Hepatocyte (in vitro differentiated cells): ENCODE measurements at regions not wholly inside any gene's neighbourhood (a gene's known extent, or its start where the extent isn't known, plus 50 kb on each side); places are given as distances from the start of the nearest gene placed in this dataset.

Source experiments
- DNase-seq: peaks from one replicate; pipeline ENCODE4 v3.0.0-alpha.2; 2016; ENCODE audit warnings: low spot score
- H2AFZ ChIP-seq: fragments of 200-600 bp; sonication (generic); 2 replicates; pipeline ENCODE4 v1.6.0; 2016; ENCODE audit warnings: antibody characterized with exemption, mild to moderate bottlenecking
- H3K27ac ChIP-seq: fragments of 200-600 bp; sonication (generic); 2 replicates; pipeline ENCODE4 v1.5.1; 2016; ENCODE audit warnings: mild to moderate bottlenecking
- H3K27me3 ChIP-seq: fragments of 200-600 bp; sonication (generic); 2 replicates; pipeline ENCODE4 v1.6.1; 2016
- H3K36me3 ChIP-seq: fragments of 200-600 bp; sonication (generic); replicated peaks from 2 replicates; pipeline ENCODE4 v1.5.1; 2016; ENCODE audit warnings: low read depth; ENCODE audit not compliant: insufficient read depth
- H3K4me1 ChIP-seq: fragments of 200-600 bp; sonication (generic); 2 replicates; pipeline ENCODE4 v1.5.1; 2016; ENCODE audit warnings: mild to moderate bottlenecking, moderate library complexity; ENCODE audit not compliant: insufficient read depth
- H3K4me2 ChIP-seq: fragments of 200-600 bp; sonication (generic); 2 replicates; pipeline ENCODE4 v1.6.0; 2016
- H3K4me3 ChIP-seq: fragments of 200-600 bp; sonication (generic); 2 replicates; pipeline ENCODE4 v1.5.1; 2016; ENCODE audit warnings: mild to moderate bottlenecking
- H3K79me2 ChIP-seq: fragments of 200-600 bp; sonication (generic); 2 replicates; pipeline ENCODE4 v1.6.0; 2017; ENCODE audit warnings: mild to moderate bottlenecking
- H3K9me2 ChIP-seq: fragments of 200-600 bp; sonication (generic); replicated peaks from 2 replicates; pipeline ENCODE4 v1.6.0; 2017; ENCODE audit warnings: mild to moderate bottlenecking; ENCODE audit not compliant: insufficient read depth
- H3K9me3 ChIP-seq: fragments of 200-600 bp; sonication (generic); 2 replicates; pipeline ENCODE4 v1.5.1; 2016; ENCODE audit warnings: low read depth, mild to moderate bottlenecking
- H4K20me1 ChIP-seq: fragments of 200-600 bp; sonication (generic); 2 replicates; pipeline ENCODE4 v1.6.0; 2016; ENCODE audit warnings: mild to moderate bottlenecking; ENCODE audit not compliant: insufficient read depth, poor library complexity, severe bottlenecking
- CTCF ChIP-seq: fragments of 200-600 bp; sonication (generic); IDR thresholded peaks from 2 replicates; pipeline ENCODE4 v1.5.1; 2016; ENCODE audit warnings: antibody characterized with exemption, mild to moderate bottlenecking; ENCODE audit not compliant: poor library complexity
- EZH2 ChIP-seq: fragments of 200-600 bp; sonication (generic); IDR thresholded peaks from 2 replicates; pipeline ENCODE4 v1.6.1; 2016; ENCODE audit warnings: antibody characterized with exemption, mild to moderate bottlenecking, borderline replicate concordance
- EZH2phosphoT487 ChIP-seq: fragments of 200-600 bp; sonication (generic); IDR thresholded peaks from one replicate; pipeline ENCODE4 v1.6.1; 2018; ENCODE audit warnings: antibody characterized with exemption, mild to moderate bottlenecking, low read depth, moderate library complexity; ENCODE audit not compliant: unreplicated experiment, severe bottlenecking
- WGBS: methylation state at CpG from one replicate; pipeline ENCODE4 v1.1.6; 2016; ENCODE audit warnings: low lambda C conversion rate; ENCODE audit errors: missing lambda C conversion rate; 5-methylcytosine and 5-hydroxymethylcytosine counted together

GRCh38 chrX:113274345-113274744 lies 433.7 kb upstream of the AMOT start:
- Histone ChIP-seq H3K4me1 (no peaks in the 10 kb centered on the region), H3K79me2 (no peaks in the 10 kb centered on the region), H2AFZ (no peak overlapping the region), H3K9me3 (no peaks in the 10 kb centered on the region), H3K27me3 (no peaks in the 10 kb centered on the region), H3K4me3 (no peak overlapping the region), H3K4me2 (no peak overlapping the region), H3K36me3 (no peaks in the 10 kb centered on the region), H3K9me2 (no peaks in the 10 kb centered on the region), H3K27ac (no peak overlapping the region), H4K20me1 (no peaks in the 10 kb centered on the region)
- DNase-seq, result no peak
- 86% methylated on average over 5 of the region's 5 CpGs for WGBS
- no peak for TF ChIP-seq EZH2
- no peak for TF ChIP-seq CTCF
- no peak for TF ChIP-seq EZH2phosphoT487

DNA sequence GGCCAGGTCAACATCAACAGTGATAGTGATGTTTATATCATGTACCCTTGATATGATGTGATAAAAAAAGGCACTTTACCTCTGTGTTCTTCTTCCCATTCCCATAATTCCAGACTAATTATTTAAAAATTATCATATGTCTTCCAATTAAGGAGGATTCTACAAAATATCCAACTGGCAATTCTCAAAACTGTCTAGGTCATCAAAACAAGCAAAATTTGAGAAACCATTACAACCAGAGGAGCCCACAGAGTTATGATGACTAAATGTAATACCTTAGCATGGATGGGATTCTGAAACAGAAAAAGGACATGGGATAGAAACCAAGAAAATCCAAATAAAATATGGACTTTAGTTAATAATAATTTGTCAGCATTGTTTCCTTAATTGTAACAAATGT lies 428.6 kb upstream of the AMOT start:
- Histone ChIP-seq H4K20me1 (no peaks in the 10 kb centered on the region), H3K27ac (no peak overlapping the region), H2AFZ (no peak overlapping the region), H3K27me3 (no peaks in the 10 kb centered on the region), H3K9me2 (no peaks in the 10 kb centered on the region), H3K4me2 (no peak overlapping the region), H3K4me1 (no peaks in the 10 kb centered on the region), H3K36me3 (no peaks in the 10 kb centered on the region), H3K9me3 (no peaks in the 10 kb centered on the region), H3K79me2 (no peaks in the 10 kb centered on the region), H3K4me3 (no peak overlapping the region)
- DNase-seq, result no peak
- TF ChIP-seq CTCF, result no peak
- no peak for TF ChIP-seq EZH2
- TF ChIP-seq EZH2phosphoT487, result no peak

GRCh38 chrX:113260474-113260873 lies 419.8 kb upstream of the AMOT start:
- Histone ChIP-seq H3K36me3 (no peaks in the 10 kb centered on the region), H3K9me3 (no peaks in the 10 kb centered on the region), H3K4me2 (no peak overlapping the region), H3K27ac (no peak overlapping the region), H3K4me3 (no peak overlapping the region), H3K9me2 (no peaks in the 10 kb centered on the region), H4K20me1 (no peaks in the 10 kb centered on the region), H3K79me2 (no peaks in the 10 kb centered on the region), H3K4me1 (no peaks in the 10 kb centered on the region), H2AFZ (no peak overlapping the region), H3K27me3 (no peaks in the 10 kb centered on the region)
- TF ChIP-seq EZH2phosphoT487 (no peak), CTCF (peak; percentile 18), EZH2 (no peak)
- no peak for DNase-seq
- 91% methylated on average over 3 of the region's 3 CpGs for WGBS

GRCh38 chrX:113222305-113222704 lies 381.7 kb upstream of the AMOT start:
- DNase-seq, result no peak
- Histone ChIP-seq H2AFZ (no peak overlapping the region), H3K9me2 (no peaks in the 10 kb centered on the region), H3K27me3 (no peaks in the 10 kb centered on the region), H3K4me1 (no peaks in the 10 kb centered on the region), H4K20me1 (no peaks in the 10 kb centered on the region), H3K27ac (no peak overlapping the region), H3K4me3 (no peak overlapping the region), H3K9me3 (no peaks in the 10 kb centered on the region), H3K4me2 (no peak overlapping the region), H3K79me2 (no peaks in the 10 kb centered on the region), H3K36me3 (no peaks in the 10 kb centered on the region)
- WGBS, result 50% methylated on average over 3 of the region's 3 CpGs
- TF ChIP-seq EZH2 (no peak), CTCF (no peak)
